HEK293 (cell line): ENCODE measurements at regions not wholly inside any gene's neighbourhood (a gene's known extent, or its start where the extent isn't known, plus 50 kb on each side); places are given as distances from the start of the nearest gene placed in this dataset.

ENCODE experiments used
- ZFP41 ChIP-seq: fragments of 450-650 bp; formaldehyde crosslinking; IDR thresholded peaks from 2 replicates; pipeline ENCODE4 v1.5.1; 2016; ENCODE audit warnings: missing biosample characterization, missing genetic modification characterization, borderline replicate concordance
- TF ChIP-seq, protein P1 (sequence below): fragments of 450-650 bp; formaldehyde crosslinking; IDR thresholded peaks from 2 replicates; pipeline ENCODE4 v1.5.1; 2016; ENCODE audit warnings: missing biosample characterization, missing genetic modification characterization
- TF ChIP-seq, protein P2 (sequence below): fragments of 450-650 bp; formaldehyde crosslinking; IDR thresholded peaks from 2 replicates; pipeline ENCODE4 v1.5.1; 2016; ENCODE audit warnings: missing biosample characterization, missing genetic modification characterization

GRCh38 chr18:73869182-73869581 lies 278.5 kb downstream of the FBXO15 start:
- TF ChIP-seq, protein P1, sequence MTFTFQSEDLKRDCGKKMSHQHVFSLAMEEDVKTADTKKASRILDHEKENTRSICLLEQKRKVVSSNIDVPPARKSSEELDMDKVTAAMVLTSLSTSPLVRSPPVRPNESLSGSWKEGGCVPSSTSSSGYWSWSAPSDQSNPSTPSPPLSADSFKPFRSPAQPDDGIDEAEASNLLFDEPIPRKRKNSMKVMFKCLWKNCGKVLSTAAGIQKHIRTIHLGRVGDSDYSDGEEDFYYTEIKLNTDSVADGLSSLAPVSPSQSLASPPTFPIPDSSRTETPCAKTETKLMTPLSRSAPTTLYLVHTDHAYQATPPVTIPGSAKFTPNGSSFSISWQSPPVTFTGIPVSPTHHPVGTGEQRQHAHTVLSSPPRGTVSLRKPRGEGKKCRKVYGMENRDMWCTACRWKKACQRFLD: no peak
- TF ChIP-seq, protein P2, sequence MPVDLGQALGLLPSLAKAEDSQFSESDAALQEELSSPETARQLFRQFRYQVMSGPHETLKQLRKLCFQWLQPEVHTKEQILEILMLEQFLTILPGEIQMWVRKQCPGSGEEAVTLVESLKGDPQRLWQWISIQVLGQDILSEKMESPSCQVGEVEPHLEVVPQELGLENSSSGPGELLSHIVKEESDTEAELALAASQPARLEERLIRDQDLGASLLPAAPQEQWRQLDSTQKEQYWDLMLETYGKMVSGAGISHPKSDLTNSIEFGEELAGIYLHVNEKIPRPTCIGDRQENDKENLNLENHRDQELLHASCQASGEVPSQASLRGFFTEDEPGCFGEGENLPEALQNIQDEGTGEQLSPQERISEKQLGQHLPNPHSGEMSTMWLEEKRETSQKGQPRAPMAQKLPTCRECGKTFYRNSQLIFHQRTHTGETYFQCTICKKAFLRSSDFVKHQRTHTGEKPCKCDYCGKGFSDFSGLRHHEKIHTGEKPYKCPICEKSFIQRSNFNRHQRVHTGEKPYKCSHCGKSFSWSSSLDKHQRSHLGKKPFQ (tag by site-specific recombination): no peak
- no peak for TF ChIP-seq ZFP41
